ENCODE measurements at regions not wholly inside any gene's neighbourhood (a gene's known extent, or its start where the extent isn't known, plus 50 kb on each side); places are given as distances from the start of the nearest gene placed in this dataset.

DNA sequence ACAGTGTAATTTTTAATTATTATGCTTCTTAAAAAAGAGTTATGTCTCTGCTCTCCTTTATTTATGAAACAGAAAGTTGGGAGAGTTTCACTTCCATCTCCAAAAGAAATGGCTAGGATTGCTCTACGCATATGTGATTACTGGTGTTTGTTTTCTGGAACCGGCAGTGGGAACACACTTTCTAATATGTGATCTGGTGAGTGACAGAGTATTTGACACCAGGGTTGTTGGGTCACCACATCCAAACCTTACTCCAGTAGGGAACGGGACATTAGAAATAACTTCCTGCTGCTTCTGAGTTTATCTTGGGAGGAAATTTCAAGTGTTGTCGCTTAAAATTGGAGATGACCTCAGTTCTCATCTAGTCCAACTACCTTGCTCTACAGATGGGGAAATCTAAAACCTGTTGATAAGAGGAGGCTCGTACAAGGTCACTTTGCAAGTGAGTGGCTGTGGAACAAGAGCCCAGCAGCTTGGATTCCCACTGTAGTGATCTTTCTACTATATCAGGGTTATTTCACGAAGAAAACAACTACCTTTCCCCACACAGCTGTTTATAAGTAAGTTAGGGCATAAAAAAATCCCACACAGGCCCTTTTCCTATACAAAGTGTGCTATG is 108.5 kb downstream of the TTC32 start:
- Histone ChIP-seq H3K27ac (no peak overlapping the region), H3K36me3 (no peaks in the 10 kb centered on the region), H3K4me3 (no peak overlapping the region), H3K27me3 (no peaks in the 10 kb centered on the region), H3K9me3 (no peaks in the 10 kb centered on the region), H3K4me1 (ENCODE audit: insufficient read depth) (no peaks in the 10 kb centered on the region)
- DNase-seq: no peak
- intact Hi-C loops (cut with DNase I): no loop called here
- no peak for TF ChIP-seq POLR2A (IDR thresholded peaks at IDR 0.05)
- TF ChIP-seq, protein P1, sequence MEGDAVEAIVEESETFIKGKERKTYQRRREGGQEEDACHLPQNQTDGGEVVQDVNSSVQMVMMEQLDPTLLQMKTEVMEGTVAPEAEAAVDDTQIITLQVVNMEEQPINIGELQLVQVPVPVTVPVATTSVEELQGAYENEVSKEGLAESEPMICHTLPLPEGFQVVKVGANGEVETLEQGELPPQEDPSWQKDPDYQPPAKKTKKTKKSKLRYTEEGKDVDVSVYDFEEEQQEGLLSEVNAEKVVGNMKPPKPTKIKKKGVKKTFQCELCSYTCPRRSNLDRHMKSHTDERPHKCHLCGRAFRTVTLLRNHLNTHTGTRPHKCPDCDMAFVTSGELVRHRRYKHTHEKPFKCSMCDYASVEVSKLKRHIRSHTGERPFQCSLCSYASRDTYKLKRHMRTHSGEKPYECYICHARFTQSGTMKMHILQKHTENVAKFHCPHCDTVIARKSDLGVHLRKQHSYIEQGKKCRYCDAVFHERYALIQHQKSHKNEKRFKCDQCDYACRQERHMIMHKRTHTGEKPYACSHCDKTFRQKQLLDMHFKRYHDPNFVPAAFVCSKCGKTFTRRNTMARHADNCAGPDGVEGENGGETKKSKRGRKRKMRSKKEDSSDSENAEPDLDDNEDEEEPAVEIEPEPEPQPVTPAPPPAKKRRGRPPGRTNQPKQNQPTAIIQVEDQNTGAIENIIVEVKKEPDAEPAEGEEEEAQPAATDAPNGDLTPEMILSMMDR (IDR thresholded peaks at IDR 0.05): no peak
- no peak for TF ChIP-seq EP300 (IDR thresholded peaks at IDR 0.05)
- 58 to 73% (median 63%) methylated on average over 6 of the region's 6 CpGs for WGBS, 3 donors

DNA sequence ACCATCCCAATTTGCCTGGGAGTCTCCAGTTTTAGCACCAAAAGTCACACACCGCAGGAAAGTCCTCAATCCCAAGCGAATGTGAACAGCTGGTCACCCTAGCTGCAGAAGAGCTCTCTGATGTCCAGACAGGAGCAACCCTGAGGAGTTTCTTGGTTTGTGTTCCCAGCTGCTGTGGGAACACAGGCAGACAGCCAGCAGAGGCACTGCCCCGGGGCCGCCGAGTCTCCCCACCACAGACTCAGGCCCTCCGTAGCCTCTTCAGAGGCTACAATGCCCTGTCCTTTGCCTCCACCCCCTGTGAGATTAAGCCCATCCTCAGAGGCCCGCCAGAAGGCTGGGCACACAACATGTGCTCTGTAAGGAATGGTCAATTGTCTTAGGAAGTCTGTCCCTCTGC is 111.5 kb downstream of the TTC32 start:
- intact Hi-C loops (cut with DNase I): no loop called here
- TF ChIP-seq EP300 (IDR thresholded peaks at IDR 0.05) (no peak), POLR2A (IDR thresholded peaks at IDR 0.05) (no peak)
- TF ChIP-seq, protein P1 (IDR thresholded peaks at IDR 0.05): no peak

DNA sequence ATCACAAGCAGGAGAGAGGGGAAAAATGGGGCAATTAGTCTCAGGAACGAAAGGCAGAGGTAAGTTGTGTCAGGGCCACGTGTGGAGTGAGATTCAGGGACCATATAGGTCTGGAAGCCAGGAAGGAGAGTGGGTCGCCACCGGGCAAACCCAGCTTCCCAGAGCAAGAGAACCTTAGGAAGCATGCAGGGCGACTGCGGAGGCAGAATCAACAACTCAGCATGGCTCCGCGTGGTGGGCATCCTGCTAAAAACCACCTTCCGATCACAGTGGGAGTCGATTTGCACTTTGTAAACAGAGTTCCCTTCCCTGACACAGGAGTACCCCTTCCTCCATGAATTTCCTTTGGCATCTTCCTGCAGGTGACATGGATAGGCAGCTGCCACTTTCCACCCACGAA is 114.6 kb downstream of the TTC32 start:
- H3K4me3 ChIP-seq: no peak overlapping the region
- TF ChIP-seq, protein P1 (IDR thresholded peaks at IDR 0.05): no peak
- TF ChIP-seq POLR2A (IDR thresholded peaks at IDR 0.05) (no peak), EP300 (IDR thresholded peaks at IDR 0.05) (no peak)
- no peaks in the 10 kb centered on the region for H3K36me3 ChIP-seq
- no peak for DNase-seq
- 77% methylated on average over 11 of the region's 11 CpGs for WGBS, 3 donors
- no peaks in the 10 kb centered on the region for H3K4me1 ChIP-seq (ENCODE audit: insufficient read depth)
- no peaks in the 10 kb centered on the region for H3K9me3 ChIP-seq
- intact Hi-C loops (cut with DNase I): no loop called here
- H3K27ac ChIP-seq: no peak overlapping the region
- H3K27me3 ChIP-seq: no peaks in the 10 kb centered on the region

More for the DNA sequence above, 111.5 kb downstream of the TTC32 start:
- H3K4me3 ChIP-seq: no peak overlapping the region
- 66 to 85% (median 84%) methylated on average over 7 of the region's 7 CpGs for WGBS, 3 donors
- no peaks in the 10 kb centered on the region for H3K9me3 ChIP-seq
- no peaks in the 10 kb centered on the region for H3K27me3 ChIP-seq
- no peak overlapping the region for H3K27ac ChIP-seq
- H3K4me1 ChIP-seq (ENCODE audit: insufficient read depth): no peaks in the 10 kb centered on the region
- no peaks in the 10 kb centered on the region for H3K36me3 ChIP-seq
- DNase-seq: no peak

DNA sequence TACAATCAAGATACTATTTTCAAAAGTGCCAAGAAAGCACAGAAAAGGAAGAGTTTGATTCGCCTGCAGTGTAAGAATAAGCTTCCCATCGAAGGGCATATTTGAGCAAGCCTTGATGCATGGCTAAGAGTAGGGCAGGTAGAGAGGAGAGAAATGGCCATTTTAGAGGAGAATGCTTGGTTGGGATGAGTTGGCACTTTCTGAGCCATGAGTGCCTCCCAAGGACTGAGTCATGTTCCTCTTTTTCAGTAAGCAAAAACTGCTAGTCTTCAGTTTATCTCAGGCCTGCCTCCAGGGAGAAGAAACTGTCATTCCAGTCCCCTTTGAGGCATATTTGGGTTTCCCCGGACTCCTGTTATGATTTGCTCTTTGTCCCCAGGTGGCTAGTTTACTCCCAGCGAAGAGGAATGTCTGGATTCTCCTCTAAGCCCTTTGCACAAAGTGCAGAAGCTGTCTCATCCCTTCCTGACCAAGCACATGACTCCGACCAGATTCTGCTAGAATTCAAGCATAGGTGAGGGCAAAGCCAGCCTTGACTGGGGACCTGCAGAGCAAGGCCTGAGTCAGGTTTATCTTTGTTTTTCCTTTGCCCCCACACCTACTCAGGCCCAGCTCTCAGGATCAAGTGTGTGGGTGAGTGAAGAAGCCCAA is 115.2 kb downstream of the TTC32 start:
- no peak overlapping the region for H3K4me3 ChIP-seq
- no peak for DNase-seq
- no peaks in the 10 kb centered on the region for H3K9me3 ChIP-seq
- H3K36me3 ChIP-seq: no peaks in the 10 kb centered on the region
- no peak overlapping the region for H3K27ac ChIP-seq
- TF ChIP-seq, protein P1 (IDR thresholded peaks at IDR 0.05): no peak
- no peak for TF ChIP-seq EP300 (IDR thresholded peaks at IDR 0.05)
- no peak for TF ChIP-seq POLR2A (IDR thresholded peaks at IDR 0.05)
- no peaks in the 10 kb centered on the region for H3K4me1 ChIP-seq (ENCODE audit: insufficient read depth)
- intact Hi-C loops (cut with DNase I): no loop called here
- H3K27me3 ChIP-seq: no peaks in the 10 kb centered on the region
- 75 to 77% (median 77%) methylated on average over 5 of the region's 5 CpGs for WGBS, 3 donors
